GM12874 (cell line): ENCODE measurements at regions not wholly inside any gene's neighbourhood (a gene's known extent, or its start where the extent isn't known, plus 50 kb on each side); places are given as distances from the start of the nearest gene placed in this dataset.

Source experiments
- CTCF ChIP-seq: IDR thresholded peaks from 2 replicates; pipeline ENCODE4 v1.5.1; 2011; ENCODE audit warnings: low read depth, mild to moderate bottlenecking, control low read depth, low read length, moderate library complexity; ENCODE audit not compliant: insufficient read depth

GRCh38 chr5:174493530-174493929, 230.9 kb upstream of the MSX2 start:
- no peak for TF ChIP-seq CTCF

- TF ChIP-seq CTCF, result no peak
Observed at GRCh38 chr5:174500636-174501035, 223.7 kb upstream of the MSX2 start.

GRCh38 chr5:174501461-174502069, 222.8 kb upstream of the MSX2 start:
- no peak for TF ChIP-seq CTCF

GRCh38 chr5:174503086-174503460, 221.3 kb upstream of the MSX2 start:
- TF ChIP-seq CTCF, result no peak

- no peak for TF ChIP-seq CTCF
Observed at GRCh38 chr5:174503461-174504265, 220.7 kb upstream of the MSX2 start.

- TF ChIP-seq CTCF, result no peak
Observed at GRCh38 chr5:174504266-174504726, 220.1 kb upstream of the MSX2 start.

GRCh38 chr5:174505621-174506020, 218.8 kb upstream of the MSX2 start:
- no peak for TF ChIP-seq CTCF
